HG03175 (cell line): ENCODE measurements at regions not wholly inside any gene's neighbourhood (a gene's known extent, or its start where the extent isn't known, plus 50 kb on each side); places are given as distances from the start of the nearest gene placed in this dataset.
"Not testable (repeated sequence)": the region's sequence is repeated elsewhere in the genome, so short reads cannot be mapped to it uniquely, and the experiment has no call there.

ENCODE experiments used
- ATAC-seq: cut with Tn5 transposase; IDR thresholded peaks from one replicate; pipeline ENCODE4 v1.9.1; 2021; ENCODE audit warnings: mild to moderate bottlenecking, moderate library complexity; ENCODE audit not compliant: unreplicated experiment

GRCh38 chr4:152072906-152073305 lies 312.1 kb upstream of the GATB start:
- no peak for ATAC-seq

GRCh38 chr4:152072001-152072485 lies 311.2 kb upstream of the GATB start:
- ATAC-seq, result no peak

GRCh38 chr4:152070854-152071253 lies 310.0 kb upstream of the GATB start:
- no peak for ATAC-seq

GRCh38 chr4:152068866-152069265 lies 308.1 kb upstream of the GATB start:
- ATAC-seq, result no peak

GRCh38 chr4:152065545-152065944 lies 304.7 kb upstream of the GATB start:
- ATAC-seq, result no peak

- ATAC-seq, result no peak
These were observed 303.9 kb upstream of the GATB start for GRCh38 chr4:152064753-152065152.

GRCh38 chr4:152064282-152064681 lies 303.5 kb upstream of the GATB start:
- no peak for ATAC-seq

GRCh38 chr4:152063621-152064240 lies 302.9 kb upstream of the GATB start:
- ATAC-seq, result no peak

GRCh38 chr4:152062936-152063620 lies 302.3 kb upstream of the GATB start:
- ATAC-seq, result no peak

- no peak for ATAC-seq
These were observed 293.9 kb upstream of the GATB start for GRCh38 chr4:152054731-152055130.

- ATAC-seq, result no peak
These were observed 291.7 kb upstream of the GATB start for GRCh38 chr4:152052451-152053057.

- not testable (repeated sequence) for ATAC-seq
These were observed 290.5 kb upstream of the GATB start for GRCh38 chr4:152051332-152051731.

GRCh38 chr4:152050106-152050505 lies 289.3 kb upstream of the GATB start:
- no peak for ATAC-seq

- ATAC-seq, result no peak
These were observed 286.6 kb upstream of the GATB start for GRCh38 chr4:152047451-152047850.

- peak; percentile 48 for ATAC-seq
These were observed 285.2 kb upstream of the GATB start for GRCh38 chr4:152045807-152046571.

GRCh38 chr4:152045449-152045806 lies 284.6 kb upstream of the GATB start:
- ATAC-seq, result peak; percentile 55

GRCh38 chr4:152044331-152045036 lies 283.7 kb upstream of the GATB start:
- no peak for ATAC-seq

GRCh38 chr4:152041295-152041694 lies 280.5 kb upstream of the GATB start:
- no peak for ATAC-seq

- ATAC-seq, result no peak
These were observed 278.9 kb upstream of the GATB start for GRCh38 chr4:152039691-152040090.

- ATAC-seq, result no peak
These were observed 278.2 kb upstream of the GATB start for GRCh38 chr4:152039023-152039481.

- no peak for ATAC-seq
These were observed 277.4 kb upstream of the GATB start for GRCh38 chr4:152038238-152038637.
